HEK293T (cell line): ENCODE measurements at regions not wholly inside any gene's neighbourhood (a gene's known extent, or its start where the extent isn't known, plus 50 kb on each side); places are given as distances from the start of the nearest gene placed in this dataset.

Experiments used
- CTCF ChIA-PET: fragments of 350-600 bp; formaldehyde crosslinking; extraction: SDS; loops from one replicate; lab custom pipeline; 2021; ENCODE audit warnings: antibody characterized with exemption, inconsistent platforms; lab: Yijun Ruan, JAX
- POLR2A ChIA-PET: fragments of 350-600 bp; formaldehyde crosslinking; extraction: SDS; loops from one replicate; lab custom pipeline; 2020; ENCODE audit warnings: antibody characterized with exemption, inconsistent platforms; lab: Yijun Ruan, JAX
- DNase-seq: peaks from one replicate; pipeline ENCODE4 v3.0.0; 2012; ENCODE audit warnings: mixed read lengths; ENCODE audit errors: extremely low spot score
- ARNT ChIP-seq: fragments of 450-650 bp; IDR thresholded peaks from 2 replicates; pipeline ENCODE4 v1.6.1; 2017; ENCODE audit warnings: mild to moderate bottlenecking
- BHLHE40 ChIP-seq: fragments of 450-650 bp; IDR thresholded peaks from 2 replicates; pipeline ENCODE4 v1.6.1; 2016; ENCODE audit warnings: mild to moderate bottlenecking, moderate library complexity, borderline replicate concordance
- CTBP1 ChIP-seq: fragments of 450-650 bp; IDR thresholded peaks from 2 replicates; pipeline ENCODE4 v1.6.1; 2016; ENCODE audit warnings: borderline replicate concordance
- ELF4 ChIP-seq: fragments of 450-650 bp; IDR thresholded peaks from 2 replicates; pipeline ENCODE4 v1.6.1; 2017; ENCODE audit warnings: antibody characterized with exemption
- FOXA1 ChIP-seq: fragments of 450-650 bp; IDR thresholded peaks from 2 replicates; pipeline ENCODE4 v1.6.1; 2016; ENCODE audit warnings: mild to moderate bottlenecking
- FOXK2 ChIP-seq: fragments of 450-650 bp; IDR thresholded peaks from 2 replicates; pipeline ENCODE4 v1.6.1; 2016; ENCODE audit warnings: mild to moderate bottlenecking
- FOXM1 ChIP-seq: fragments of 450-650 bp; IDR thresholded peaks from 2 replicates; pipeline ENCODE4 v1.6.1; 2017; ENCODE audit warnings: mild to moderate bottlenecking, borderline replicate concordance
- HDGF ChIP-seq: fragments of 450-650 bp; IDR thresholded peaks from 2 replicates; pipeline ENCODE4 v1.6.1; 2017; ENCODE audit warnings: antibody characterized with exemption, borderline replicate concordance
- L3MBTL2 ChIP-seq: fragments of 450-650 bp; conservative IDR thresholded peaks from 2 replicates; pipeline ENCODE4 v1.6.1; 2016; ENCODE audit warnings: mild to moderate bottlenecking
- LEF1 ChIP-seq: fragments of 450-650 bp; IDR thresholded peaks from 2 replicates; pipeline ENCODE4 v1.6.1; 2017; ENCODE audit warnings: mild to moderate bottlenecking, borderline replicate concordance
- NFRKB ChIP-seq: fragments of 450-650 bp; IDR thresholded peaks from 2 replicates; pipeline ENCODE4 v1.6.1; 2016; ENCODE audit warnings: mild to moderate bottlenecking, moderate library complexity
- SP1 ChIP-seq: fragments of 450-650 bp; IDR thresholded peaks from 2 replicates; pipeline ENCODE4 v1.6.1; 2017
- SUZ12 ChIP-seq: fragments of 450-650 bp; IDR thresholded peaks from 2 replicates; pipeline ENCODE4 v1.6.1; 2016; ENCODE audit warnings: mild to moderate bottlenecking
- TARDBP ChIP-seq: fragments of 450-650 bp; IDR thresholded peaks from 2 replicates; pipeline ENCODE4 v1.6.1; 2016
- ZNF384 ChIP-seq: fragments of 450-650 bp; IDR thresholded peaks from 2 replicates; pipeline ENCODE4 v1.6.1; 2016
- TF ChIP-seq, protein P1 (sequence below): fragments of 450-650 bp; IDR thresholded peaks from 2 replicates; pipeline ENCODE4 v1.6.1; 2016

GRCh38 chr15:96126859-96127258 is 203.6 kb upstream of the NR2F2 start:
- CTCF ChIA-PET: interaction anchor here (0.7 to 1.1 kb wide), 3 partner anchors 65 to 552 kb away, joined by 3 read pairs; no protein-coding TSS in a partner anchor
- POLR2A ChIA-PET: no interaction called here
- TF ChIP-seq ELF4 (no peak), CTBP1 (no peak), TARDBP (no peak), SP1 (no peak), ZNF384 (no peak), LEF1 (no peak), NFRKB (no peak), FOXA1 (no peak), ARNT (no peak), HDGF (no peak), BHLHE40 (no peak), FOXM1 (no peak), FOXK2 (no peak), L3MBTL2 (no peak), SUZ12 (no peak)
- TF ChIP-seq, protein P1, sequence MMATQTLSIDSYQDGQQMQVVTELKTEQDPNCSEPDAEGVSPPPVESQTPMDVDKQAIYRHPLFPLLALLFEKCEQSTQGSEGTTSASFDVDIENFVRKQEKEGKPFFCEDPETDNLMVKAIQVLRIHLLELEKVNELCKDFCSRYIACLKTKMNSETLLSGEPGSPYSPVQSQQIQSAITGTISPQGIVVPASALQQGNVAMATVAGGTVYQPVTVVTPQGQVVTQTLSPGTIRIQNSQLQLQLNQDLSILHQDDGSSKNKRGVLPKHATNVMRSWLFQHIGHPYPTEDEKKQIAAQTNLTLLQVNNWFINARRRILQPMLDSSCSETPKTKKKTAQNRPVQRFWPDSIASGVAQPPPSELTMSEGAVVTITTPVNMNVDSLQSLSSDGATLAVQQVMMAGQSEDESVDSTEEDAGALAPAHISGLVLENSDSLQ: no peak

DNA sequence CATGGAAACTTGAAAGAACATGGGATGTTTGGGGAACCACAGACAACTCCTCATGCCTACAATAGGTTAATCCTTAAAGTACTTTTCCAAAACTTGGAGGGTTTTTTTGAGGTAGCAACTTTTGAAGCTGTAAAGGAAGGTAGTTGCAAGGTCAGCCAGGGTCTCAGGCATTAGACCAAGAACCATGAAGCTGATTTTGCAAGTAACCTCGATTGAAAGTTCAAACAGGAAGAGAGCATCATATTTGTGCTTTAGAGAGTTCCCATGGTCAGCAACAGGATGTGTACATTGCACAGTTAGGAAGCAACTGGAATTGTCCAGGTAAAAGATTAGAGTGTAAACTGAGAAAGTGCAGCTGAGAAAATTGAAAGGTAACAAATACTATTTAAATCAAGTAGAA is 199.8 kb upstream of the NR2F2 start:
- no peak for TF ChIP-seq ARNT
- TF ChIP-seq HDGF: no peak
- TF ChIP-seq, protein P1: no peak
- no peak for TF ChIP-seq SUZ12
- TF ChIP-seq FOXA1: no peak
- TF ChIP-seq L3MBTL2: no peak
- no peak for TF ChIP-seq TARDBP
- TF ChIP-seq CTBP1: no peak
- TF ChIP-seq NFRKB: no peak
- TF ChIP-seq ZNF384: no peak
- TF ChIP-seq LEF1: no peak
- no peak for TF ChIP-seq FOXM1
- no peak for TF ChIP-seq ELF4
- TF ChIP-seq SP1: no peak
- ChIA-PET POLR2A (no interaction called here), CTCF (no interaction called here)
- DNase-seq: no peak

More at GRCh38 chr15:96126859-96127258, 203.6 kb upstream of the NR2F2 start:
- DNase-seq: no peak

DNA sequence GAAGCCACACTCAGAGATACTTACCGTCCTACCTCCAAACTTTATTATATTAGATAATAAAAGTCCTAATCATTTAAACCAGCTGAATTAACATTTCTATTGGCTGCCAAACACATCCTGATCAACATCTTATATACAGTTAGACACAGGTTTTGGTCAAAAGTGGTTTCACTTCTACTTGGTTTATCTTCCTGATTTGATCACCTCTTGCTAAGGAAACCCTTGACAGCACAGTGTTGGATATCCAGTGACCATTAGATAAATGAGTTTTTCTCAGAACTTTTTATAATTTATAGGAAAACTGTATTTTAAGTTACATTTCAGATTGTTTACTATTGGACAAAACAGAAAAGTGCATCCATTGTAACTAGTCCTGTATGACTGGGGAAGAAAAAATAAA is 198.4 kb upstream of the NR2F2 start:
- DNase-seq: no peak
- no peak for TF ChIP-seq LEF1
- TF ChIP-seq ARNT: no peak
- TF ChIP-seq L3MBTL2: no peak
- TF ChIP-seq, protein P1: no peak
- TF ChIP-seq BHLHE40: no peak
- TF ChIP-seq FOXA1: no peak
- TF ChIP-seq SP1: no peak
- TF ChIP-seq HDGF: no peak
- TF ChIP-seq ELF4: no peak
- POLR2A ChIA-PET: no interaction called here
- CTCF ChIA-PET: no interaction called here

- DNase-seq: no peak
- POLR2A ChIA-PET: no interaction called here
- TF ChIP-seq NFRKB (no peak), SP1 (no peak), ELF4 (no peak), ZNF384 (no peak), FOXK2 (no peak), HDGF (no peak), L3MBTL2 (no peak), LEF1 (no peak)
- CTCF ChIA-PET: interaction anchor here (0.9 kb wide), 1 partner anchor 57 kb away, joined by 3 read pairs; no protein-coding TSS in a partner anchor
These were observed 195.1 kb upstream of the NR2F2 start for GRCh38 chr15:96135166-96136093.

DNA sequence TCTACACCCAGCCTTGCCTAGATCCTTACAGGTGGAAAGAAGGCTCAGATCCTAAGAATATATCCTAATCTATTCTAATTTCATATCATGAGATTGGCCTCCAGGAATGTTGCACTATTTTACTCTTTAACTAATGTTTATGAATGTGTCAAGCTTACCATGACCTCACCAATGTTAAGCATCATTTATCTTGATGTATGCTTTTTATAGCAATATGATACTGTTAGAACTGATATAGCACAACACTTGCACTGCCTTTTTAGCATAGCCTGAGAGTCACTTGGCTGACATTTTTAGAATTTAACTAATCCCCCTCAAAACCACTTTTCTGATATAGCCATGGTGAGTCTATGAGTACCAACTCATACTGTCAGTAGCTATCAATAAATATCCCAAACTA is 191.5 kb upstream of the NR2F2 start:
- DNase-seq: no peak
- no peak for TF ChIP-seq NFRKB
- no peak for TF ChIP-seq FOXK2
- no peak for TF ChIP-seq FOXM1
- TF ChIP-seq L3MBTL2: no peak
- no peak for TF ChIP-seq HDGF
- no peak for TF ChIP-seq SUZ12
- TF ChIP-seq TARDBP: no peak
- TF ChIP-seq CTBP1: no peak
- POLR2A ChIA-PET: no interaction called here
- CTCF ChIA-PET: interaction anchor here (1.0 kb wide), 1 partner anchor 15 kb away, joined by 3 read pairs; no protein-coding TSS in a partner anchor

- ChIA-PET CTCF (no interaction called here), POLR2A (no interaction called here)
- no peak for TF ChIP-seq HDGF
- DNase-seq: no peak
These were observed 188.0 kb upstream of the NR2F2 start for GRCh38 chr15:96142498-96142897.
